Neuron (in vitro differentiated cells): ENCODE measurements at regions not wholly inside any gene's neighbourhood (a gene's known extent, or its start where the extent isn't known, plus 50 kb on each side); places are given as distances from the start of the nearest gene placed in this dataset.

Source experiments
- H2AFZ ChIP-seq: one replicate; pipeline ENCODE4 v1.6.1; 2013; ENCODE audit warnings: low read depth, mild to moderate bottlenecking, inconsistent platforms, low read length, moderate library complexity
- H3K27me3 ChIP-seq: one replicate; pipeline ENCODE4 v1.6.1; 2013; ENCODE audit warnings: low read length; ENCODE audit not compliant: insufficient read depth
- H3K36me3 ChIP-seq: one replicate; pipeline ENCODE4 v1.6.1; 2013; ENCODE audit warnings: low read length; ENCODE audit not compliant: insufficient read depth
- H3K4me1 ChIP-seq: one replicate; pipeline ENCODE4 v1.6.1; 2013; ENCODE audit warnings: low read length; ENCODE audit not compliant: insufficient read depth
- H3K4me3 ChIP-seq: 2 replicates; pipeline ENCODE4 v1.5.1; 2013; ENCODE audit warnings: mild to moderate bottlenecking, low read length, moderate library complexity
- H3K9me3 ChIP-seq: one replicate; pipeline ENCODE4 v1.6.1; 2013; ENCODE audit warnings: low read length

GRCh38 chr12:28629691-28630090 is 439.4 kb downstream of the CCDC91 start:
- H2AFZ ChIP-seq: no peak overlapping the region
- H3K4me3 ChIP-seq: no peak overlapping the region
- no peaks in the 10 kb centered on the region for H3K27me3 ChIP-seq
- no peaks in the 10 kb centered on the region for H3K4me1 ChIP-seq
- no peaks in the 10 kb centered on the region for H3K9me3 ChIP-seq
- no peaks in the 10 kb centered on the region for H3K36me3 ChIP-seq

- H3K4me3 ChIP-seq: no peak overlapping the region
- H3K9me3 ChIP-seq: no peaks in the 10 kb centered on the region
- H3K4me1 ChIP-seq: no peaks in the 10 kb centered on the region
- H3K27me3 ChIP-seq: peaks cover 2% of the 10 kb centered on the region
- H2AFZ ChIP-seq: no peak overlapping the region
- H3K36me3 ChIP-seq: no peaks in the 10 kb centered on the region
Measured at GRCh38 chr12:28631831-28632230, 441.6 kb downstream of the CCDC91 start.

- Histone ChIP-seq H2AFZ (no peak overlapping the region), H3K4me1 (peaks cover 4% of the 10 kb centered on the region), H3K36me3 (no peaks in the 10 kb centered on the region), H3K27me3 (peaks cover 2% of the 10 kb centered on the region), H3K9me3 (no peaks in the 10 kb centered on the region), H3K4me3 (no peak overlapping the region)
Measured at GRCh38 chr12:28640519-28640918, 450.3 kb downstream of the CCDC91 start.

GRCh38 chr12:28645436-28645835 is 455.2 kb downstream of the CCDC91 start:
- no peak overlapping the region for H2AFZ ChIP-seq
- no peaks in the 10 kb centered on the region for H3K9me3 ChIP-seq
- H3K27me3 ChIP-seq: no peaks in the 10 kb centered on the region
- H3K4me1 ChIP-seq: peaks cover 4% of the 10 kb centered on the region
- no peak overlapping the region for H3K4me3 ChIP-seq
- H3K36me3 ChIP-seq: no peaks in the 10 kb centered on the region

- Histone ChIP-seq H3K27me3 (no peaks in the 10 kb centered on the region), H3K36me3 (no peaks in the 10 kb centered on the region), H2AFZ (no peak overlapping the region), H3K4me3 (no peak overlapping the region), H3K9me3 (no peaks in the 10 kb centered on the region), H3K4me1 (peaks cover 4% of the 10 kb centered on the region)
Measured at GRCh38 chr12:28645891-28646290, 455.6 kb downstream of the CCDC91 start.

GRCh38 chr12:28650906-28651305 is 460.6 kb downstream of the CCDC91 start:
- H2AFZ ChIP-seq: no peak overlapping the region
- H3K27me3 ChIP-seq: no peaks in the 10 kb centered on the region
- H3K4me3 ChIP-seq: no peak overlapping the region
- H3K4me1 ChIP-seq: no peaks in the 10 kb centered on the region
- H3K36me3 ChIP-seq: no peaks in the 10 kb centered on the region
- H3K9me3 ChIP-seq: no peaks in the 10 kb centered on the region

- Histone ChIP-seq H3K27me3 (no peaks in the 10 kb centered on the region), H3K4me3 (no peak overlapping the region), H2AFZ (no peak overlapping the region), H3K36me3 (no peaks in the 10 kb centered on the region), H3K4me1 (no peaks in the 10 kb centered on the region), H3K9me3 (no peaks in the 10 kb centered on the region)
Measured at GRCh38 chr12:28652239-28652638, 462.0 kb downstream of the CCDC91 start.

GRCh38 chr12:28681980-28682379 is 467.1 kb upstream of the FAR2 start:
- Histone ChIP-seq H3K36me3 (no peaks in the 10 kb centered on the region), H3K4me3 (no peak overlapping the region)

GRCh38 chr12:28683366-28683765 is 465.7 kb upstream of the FAR2 start:
- Histone ChIP-seq H3K4me3 (no peak overlapping the region), H2AFZ (no peak overlapping the region), H3K36me3 (no peaks in the 10 kb centered on the region), H3K27me3 (no peaks in the 10 kb centered on the region), H3K9me3 (no peaks in the 10 kb centered on the region), H3K4me1 (no peaks in the 10 kb centered on the region)

More at GRCh38 chr12:28681980-28682379, 467.1 kb upstream of the FAR2 start:
- Histone ChIP-seq H3K27me3 (no peaks in the 10 kb centered on the region), H2AFZ (no peak overlapping the region), H3K9me3 (no peaks in the 10 kb centered on the region), H3K4me1 (no peaks in the 10 kb centered on the region)

- Histone ChIP-seq H2AFZ (no peak overlapping the region), H3K4me3 (no peak overlapping the region), H3K9me3 (no peaks in the 10 kb centered on the region), H3K36me3 (no peaks in the 10 kb centered on the region), H3K27me3 (no peaks in the 10 kb centered on the region), H3K4me1 (peaks cover 5% of the 10 kb centered on the region)
Measured at GRCh38 chr12:28689398-28690175, 459.5 kb upstream of the FAR2 start.

GRCh38 chr12:28693565-28694219 is 455.4 kb upstream of the FAR2 start:
- no peaks in the 10 kb centered on the region for H3K9me3 ChIP-seq
- peaks cover 5% of the 10 kb centered on the region for H3K4me1 ChIP-seq
- H3K27me3 ChIP-seq: no peaks in the 10 kb centered on the region
- no peaks in the 10 kb centered on the region for H3K36me3 ChIP-seq
- H3K4me3 ChIP-seq: no peak overlapping the region
- no peak overlapping the region for H2AFZ ChIP-seq

- Histone ChIP-seq H3K4me3 (no peak overlapping the region), H3K27me3 (no peaks in the 10 kb centered on the region), H3K9me3 (no peaks in the 10 kb centered on the region), H3K4me1 (no peaks in the 10 kb centered on the region), H3K36me3 (no peaks in the 10 kb centered on the region), H2AFZ (no peak overlapping the region)
Measured at GRCh38 chr12:28698553-28698952, 450.5 kb upstream of the FAR2 start.

GRCh38 chr12:28699029-28699428 is 450.0 kb upstream of the FAR2 start:
- Histone ChIP-seq H3K9me3 (no peaks in the 10 kb centered on the region), H3K27me3 (no peaks in the 10 kb centered on the region), H3K4me1 (no peaks in the 10 kb centered on the region), H2AFZ (no peak overlapping the region), H3K36me3 (no peaks in the 10 kb centered on the region), H3K4me3 (no peak overlapping the region)
